Peyer's patch (tissue), 4 donors: ENCODE measurements at regions not wholly inside any gene's neighbourhood (a gene's known extent, or its start where the extent isn't known, plus 50 kb on each side); places are given as distances from the start of the nearest gene placed in this dataset.

ENCODE experiments used
- CTCF ChIP-seq, 6 experiments: fragments of 450-650 bp in 4 of 6; fragments of 200-600 bp in 2 of 6; sonication (generic) in 1 of 6; IDR thresholded peaks; one replicate each; pipeline ENCODE4 v1.5.1; 2017 to 2019; ENCODE audit warnings: antibody characterized with exemption in 6 of 6, mild to moderate bottlenecking in 3 of 6, moderate library complexity in 1 of 6
- POLR2A ChIP-seq, 2 donors: fragments of 450-650 bp; IDR thresholded peaks; one replicate each; pipeline ENCODE4 v1.5.1; 2017; ENCODE audit warnings: antibody characterized with exemption in 2 of 2, mild to moderate bottlenecking in 2 of 2, moderate library complexity in 2 of 2

GRCh38 chr21:38887062-38887686 is 81.4 kb downstream of the ETS2 start:
- no peak for TF ChIP-seq CTCF (IDR thresholded peaks at IDR 0.05)
- TF ChIP-seq POLR2A (IDR thresholded peaks at IDR 0.05): no peak
